M059J (cell line): ENCODE measurements at regions not wholly inside any gene's neighbourhood (a gene's known extent, or its start where the extent isn't known, plus 50 kb on each side); places are given as distances from the start of the nearest gene placed in this dataset.
"Not testable (repeated sequence)": the region's sequence is repeated elsewhere in the genome, so short reads cannot be mapped to it uniquely, and the experiment has no call there.

ENCODE experiments used
- DNase-seq: peaks from one replicate; pipeline ENCODE4 v3.0.0-alpha.2; 2012; ENCODE audit warnings: low read depth

- not testable (repeated sequence) for DNase-seq
These were observed 95.7 kb upstream of the TRIM77 start for GRCh38 chr11:89614428-89614827.

GRCh38 chr11:89615642-89616041 is 94.5 kb upstream of the TRIM77 start:
- DNase-seq, result not testable (repeated sequence)

GRCh38 chr11:89616161-89616560 is 93.9 kb upstream of the TRIM77 start:
- not testable (repeated sequence) for DNase-seq

- DNase-seq, result not testable (repeated sequence)
These were observed 93.0 kb upstream of the TRIM77 start for GRCh38 chr11:89616999-89617602.

GRCh38 chr11:89620721-89621120 is 89.4 kb upstream of the TRIM77 start:
- not testable (repeated sequence) for DNase-seq

DNA sequence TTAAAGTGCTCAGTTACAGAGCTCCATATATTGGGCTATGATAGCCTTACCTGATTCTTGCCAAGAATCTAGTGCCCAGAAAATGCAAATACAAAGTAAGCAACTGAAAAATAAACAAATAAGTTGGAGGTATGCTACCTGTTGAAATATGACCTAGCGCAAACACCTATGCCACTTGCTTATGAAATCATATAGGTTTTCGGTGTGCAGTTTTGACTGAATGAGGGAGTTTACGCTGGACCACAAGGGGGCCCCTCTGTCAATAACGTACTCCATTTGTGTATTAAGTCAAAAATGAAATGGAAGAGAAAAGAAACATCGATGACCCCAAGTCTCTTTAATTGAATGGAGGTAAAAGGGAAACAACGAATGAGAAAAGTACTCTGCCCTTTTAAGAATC is 84.9 kb upstream of the TRIM77 start:
- DNase-seq, result no peak

- DNase-seq, result no peak
These were observed 83.7 kb upstream of the TRIM77 start for GRCh38 chr11:89626366-89626765.

DNA sequence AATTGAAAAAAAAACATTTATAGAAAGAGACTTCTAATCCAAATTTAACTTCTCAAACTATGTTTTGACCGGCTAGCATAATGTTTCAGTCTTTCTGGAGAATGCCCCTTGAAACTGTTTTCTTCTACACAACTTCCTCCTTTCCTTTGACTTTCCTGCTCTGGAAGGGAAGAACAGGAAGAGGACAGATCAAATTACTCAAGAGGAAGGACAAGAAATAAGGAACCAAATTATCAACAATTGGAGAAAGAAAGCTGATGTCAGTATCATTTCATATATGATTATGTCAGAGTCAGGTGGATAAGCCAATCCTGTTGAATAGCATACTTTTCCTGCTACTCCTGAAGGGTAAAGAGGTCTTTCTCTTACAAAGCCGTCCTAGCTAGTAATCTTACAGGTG is 83.2 kb upstream of the TRIM77 start:
- not testable (repeated sequence) for DNase-seq

DNA sequence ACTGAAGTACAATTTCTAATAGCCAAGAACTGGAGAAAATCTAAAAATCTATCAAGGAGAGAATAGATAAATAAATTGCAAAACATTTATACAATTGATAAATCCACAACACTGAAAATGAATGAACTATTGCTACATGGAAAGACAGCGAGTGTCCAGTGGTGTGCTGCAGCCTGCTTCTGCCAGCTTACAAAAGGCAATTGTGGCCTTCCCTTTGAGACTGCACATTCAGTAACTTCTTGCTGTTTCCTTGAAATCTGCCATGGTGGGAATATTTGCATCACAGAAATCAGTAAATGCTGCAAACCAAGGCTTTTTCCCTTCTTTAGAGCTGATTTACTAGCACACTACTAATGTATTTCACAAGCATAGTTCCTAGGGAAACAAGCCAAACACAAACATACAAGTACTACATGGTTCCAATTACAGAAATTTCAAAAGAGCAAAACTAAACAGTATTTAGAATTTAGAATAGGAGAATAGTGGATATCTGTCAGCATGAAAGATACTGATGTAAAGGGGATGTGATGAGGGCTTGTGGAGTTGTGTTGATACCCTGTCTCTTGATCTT is 76.9 kb upstream of the TRIM77 start:
- no peak for DNase-seq

- DNase-seq, result not testable (repeated sequence)
These were observed 69.3 kb upstream of the TRIM77 start for GRCh38 chr11:89640777-89641176.

DNA sequence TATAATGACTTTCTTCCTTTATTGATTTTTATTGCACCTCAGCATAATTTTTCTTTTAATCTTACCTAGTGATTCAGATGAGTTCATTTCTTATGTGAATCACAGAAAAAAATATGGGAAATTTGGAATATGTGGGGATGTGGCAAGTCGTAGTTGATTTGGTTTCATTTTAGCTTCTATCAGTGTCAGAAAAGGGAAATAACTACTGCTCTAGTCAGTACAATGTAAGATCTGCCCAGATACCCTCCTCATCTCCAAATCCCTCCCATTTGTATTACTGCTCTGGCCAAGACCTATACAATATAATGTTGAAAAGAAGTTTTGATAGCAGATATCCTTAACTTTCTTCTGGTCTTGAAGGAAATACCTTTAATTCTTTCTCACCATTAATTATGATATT is 61.9 kb upstream of the TRIM77 start:
- DNase-seq, result not testable (repeated sequence)

DNA sequence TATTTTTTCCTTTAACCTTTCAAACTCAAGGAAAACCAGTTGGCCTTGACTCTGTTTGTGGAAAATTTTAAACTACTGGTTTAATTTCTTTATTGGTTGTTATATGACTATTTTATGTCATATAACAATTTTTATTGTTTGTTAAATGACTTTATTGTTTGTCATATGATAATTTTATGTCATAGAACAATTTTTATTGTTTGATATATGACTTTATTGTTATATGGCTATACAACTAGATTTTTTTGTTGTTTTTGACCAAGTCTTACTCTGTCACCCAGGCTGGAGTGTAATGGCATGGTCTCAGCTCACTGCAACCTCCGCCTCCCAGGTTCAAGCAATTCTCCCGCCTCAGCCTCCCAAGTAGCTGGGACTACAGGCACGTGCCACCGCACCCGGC is 61.1 kb upstream of the TRIM77 start:
- not testable (repeated sequence) for DNase-seq

DNA sequence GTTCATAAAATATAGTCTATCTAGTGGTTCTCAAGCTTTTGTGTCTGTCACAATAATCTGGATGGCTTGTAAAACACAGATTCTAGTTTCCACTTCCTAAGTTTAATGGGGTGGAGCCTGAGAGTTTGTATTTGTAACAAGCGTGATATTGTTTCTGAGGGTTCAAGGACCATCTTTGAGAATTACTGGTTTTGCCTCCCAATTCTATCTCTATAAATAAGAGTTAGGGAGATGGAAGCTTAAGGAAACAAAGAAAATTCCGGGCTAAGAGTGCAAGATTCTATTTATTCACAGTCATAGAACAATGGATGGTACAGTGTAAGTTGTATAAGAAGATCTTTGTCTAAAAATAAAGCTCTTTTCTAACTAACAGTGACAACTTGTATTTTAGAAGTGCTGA is 55.4 kb upstream of the TRIM77 start:
- DNase-seq, result not testable (repeated sequence)

DNA sequence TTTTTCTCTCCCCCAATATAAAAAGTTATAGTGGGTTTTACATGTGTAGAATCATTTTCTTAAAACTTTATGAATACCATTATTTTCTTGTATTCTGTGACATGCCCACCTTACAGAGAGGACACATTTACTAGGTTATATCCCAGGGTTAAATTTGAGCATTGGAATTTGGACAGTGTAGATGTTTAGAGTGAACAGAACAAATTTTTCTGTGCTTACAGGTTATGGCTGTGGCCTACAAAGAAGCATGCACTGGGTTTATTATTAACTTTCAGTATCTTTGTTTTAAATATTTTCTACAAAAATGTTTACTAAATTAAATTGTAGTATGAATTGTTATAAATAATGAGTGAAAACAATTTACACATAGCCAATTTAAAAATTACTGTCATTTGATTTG is 51.3 kb upstream of the TRIM77 start:
- not testable (repeated sequence) for DNase-seq

- DNase-seq, result not testable (repeated sequence)
These were observed 50.7 kb upstream of the TRIM77 start for GRCh38 chr11:89659414-89659813.

DNA sequence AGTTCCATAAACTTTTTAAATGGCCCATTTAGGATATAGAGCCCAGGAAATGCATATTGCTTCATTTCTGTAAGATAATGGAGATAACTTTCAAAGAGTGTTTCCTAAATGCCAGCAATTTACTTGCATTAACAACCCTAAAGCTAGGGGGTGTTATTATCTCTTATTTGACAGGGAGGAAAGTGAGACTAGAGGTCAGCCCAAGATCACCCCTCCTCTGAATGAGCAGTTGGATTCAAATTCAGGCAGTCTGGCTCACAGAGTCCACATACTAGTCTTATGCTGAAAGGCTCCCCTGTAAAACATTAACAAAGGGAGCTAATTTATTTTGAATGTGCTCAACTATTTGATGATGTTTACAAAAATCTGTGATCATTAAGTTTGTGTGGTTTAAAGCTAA is 49.9 kb upstream of the TRIM77 start:
- no peak for DNase-seq
